GM06990 (cell line): ENCODE measurements at regions not wholly inside any gene's neighbourhood (a gene's known extent, or its start where the extent isn't known, plus 50 kb on each side); places are given as distances from the start of the nearest gene placed in this dataset.

Experiments used
- DNase-seq: peaks from one replicate; pipeline ENCODE4 v3.0.0-alpha.2; 2011; ENCODE audit not compliant: insufficient read length; ENCODE audit errors: extremely low read depth
- H3K27me3 ChIP-seq: replicated peaks from 2 replicates; pipeline ENCODE4 v1.6.0; 2011; ENCODE audit warnings: low read length; ENCODE audit not compliant: control insufficient read depth, insufficient read depth
- H3K36me3 ChIP-seq: 2 replicates; pipeline ENCODE4 v1.5.1; 2011; ENCODE audit warnings: low read length; ENCODE audit not compliant: control insufficient read depth, insufficient read depth
- H3K4me3 ChIP-seq: replicated peaks from 2 replicates; pipeline ENCODE4 v1.5.1; 2011; ENCODE audit warnings: low read depth, mild to moderate bottlenecking, control low read depth, low read length
- TF ChIP-seq, protein P1 (sequence below): IDR thresholded peaks from 2 replicates; pipeline ENCODE4 v1.5.1; 2011; ENCODE audit warnings: low read length, control low read depth, mild to moderate bottlenecking, inconsistent platforms; ENCODE audit not compliant: insufficient read depth, poor library complexity, severe bottlenecking

DNA sequence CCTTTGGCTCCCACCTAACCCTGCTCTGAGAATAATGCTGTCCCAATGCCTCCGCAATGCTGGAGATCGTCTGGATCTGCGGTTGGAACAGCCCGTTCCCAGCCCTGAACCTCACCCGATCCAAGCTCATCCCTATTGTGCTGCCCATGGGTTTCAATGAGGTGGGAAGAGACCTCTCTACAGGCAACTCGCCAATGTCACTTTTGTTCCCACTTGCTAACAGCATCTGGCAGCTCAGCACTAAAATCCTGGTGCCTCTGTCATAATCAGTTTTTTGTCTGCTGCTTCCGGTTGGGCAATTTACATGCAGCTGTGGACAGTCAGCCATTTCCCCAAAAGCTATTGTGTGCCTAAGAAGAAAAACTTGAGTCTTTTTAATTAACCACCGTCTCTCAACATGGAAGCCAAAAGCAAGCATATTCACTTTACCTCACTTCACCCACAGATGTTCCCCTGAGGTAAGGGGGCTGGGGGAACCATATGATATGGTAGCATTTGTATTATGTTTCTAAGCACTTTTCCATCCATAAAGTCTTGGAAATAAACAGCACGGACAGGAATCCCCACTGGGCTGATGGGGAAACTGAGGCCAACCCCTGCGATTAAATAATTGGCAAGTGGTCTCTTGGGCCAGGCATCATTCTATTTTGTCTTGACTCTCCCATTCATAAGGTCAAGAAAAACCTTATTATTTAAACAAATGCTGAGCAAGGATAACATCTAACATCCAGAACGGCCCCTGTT, 159.2 kb upstream of the CDH5 start:
- H3K4me3 ChIP-seq, result no peak overlapping the region
- no peaks in the 10 kb centered on the region for H3K27me3 ChIP-seq
- TF ChIP-seq, protein P1, sequence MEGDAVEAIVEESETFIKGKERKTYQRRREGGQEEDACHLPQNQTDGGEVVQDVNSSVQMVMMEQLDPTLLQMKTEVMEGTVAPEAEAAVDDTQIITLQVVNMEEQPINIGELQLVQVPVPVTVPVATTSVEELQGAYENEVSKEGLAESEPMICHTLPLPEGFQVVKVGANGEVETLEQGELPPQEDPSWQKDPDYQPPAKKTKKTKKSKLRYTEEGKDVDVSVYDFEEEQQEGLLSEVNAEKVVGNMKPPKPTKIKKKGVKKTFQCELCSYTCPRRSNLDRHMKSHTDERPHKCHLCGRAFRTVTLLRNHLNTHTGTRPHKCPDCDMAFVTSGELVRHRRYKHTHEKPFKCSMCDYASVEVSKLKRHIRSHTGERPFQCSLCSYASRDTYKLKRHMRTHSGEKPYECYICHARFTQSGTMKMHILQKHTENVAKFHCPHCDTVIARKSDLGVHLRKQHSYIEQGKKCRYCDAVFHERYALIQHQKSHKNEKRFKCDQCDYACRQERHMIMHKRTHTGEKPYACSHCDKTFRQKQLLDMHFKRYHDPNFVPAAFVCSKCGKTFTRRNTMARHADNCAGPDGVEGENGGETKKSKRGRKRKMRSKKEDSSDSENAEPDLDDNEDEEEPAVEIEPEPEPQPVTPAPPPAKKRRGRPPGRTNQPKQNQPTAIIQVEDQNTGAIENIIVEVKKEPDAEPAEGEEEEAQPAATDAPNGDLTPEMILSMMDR, result no peak
- DNase-seq, result no peak
- H3K36me3 ChIP-seq, result no peaks in the 10 kb centered on the region

DNA sequence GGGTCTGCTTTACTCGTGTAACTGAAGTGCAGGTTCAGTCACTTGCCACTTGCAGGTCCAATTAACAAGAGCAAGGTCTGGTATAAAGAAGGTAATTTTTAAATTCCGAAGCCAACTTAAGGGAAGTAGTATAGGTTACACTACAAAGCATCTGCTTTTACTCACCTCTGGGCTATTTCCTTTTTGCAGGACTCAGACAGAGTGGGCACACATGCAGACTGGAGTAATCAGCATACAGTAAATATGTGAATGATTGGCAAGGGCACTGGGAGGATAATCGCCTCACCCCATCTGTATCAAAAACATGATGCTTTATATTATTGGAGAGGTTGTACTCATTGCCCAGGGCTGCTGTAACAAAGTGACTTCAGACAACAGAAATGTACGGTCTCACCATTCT, 160.1 kb upstream of the CDH5 start:
- DNase-seq, result no peak
- TF ChIP-seq, protein P1, result no peak
- Histone ChIP-seq H3K36me3 (no peaks in the 10 kb centered on the region), H3K4me3 (no peak overlapping the region), H3K27me3 (no peaks in the 10 kb centered on the region; the same call in 1 of the 2 replicates)

DNA sequence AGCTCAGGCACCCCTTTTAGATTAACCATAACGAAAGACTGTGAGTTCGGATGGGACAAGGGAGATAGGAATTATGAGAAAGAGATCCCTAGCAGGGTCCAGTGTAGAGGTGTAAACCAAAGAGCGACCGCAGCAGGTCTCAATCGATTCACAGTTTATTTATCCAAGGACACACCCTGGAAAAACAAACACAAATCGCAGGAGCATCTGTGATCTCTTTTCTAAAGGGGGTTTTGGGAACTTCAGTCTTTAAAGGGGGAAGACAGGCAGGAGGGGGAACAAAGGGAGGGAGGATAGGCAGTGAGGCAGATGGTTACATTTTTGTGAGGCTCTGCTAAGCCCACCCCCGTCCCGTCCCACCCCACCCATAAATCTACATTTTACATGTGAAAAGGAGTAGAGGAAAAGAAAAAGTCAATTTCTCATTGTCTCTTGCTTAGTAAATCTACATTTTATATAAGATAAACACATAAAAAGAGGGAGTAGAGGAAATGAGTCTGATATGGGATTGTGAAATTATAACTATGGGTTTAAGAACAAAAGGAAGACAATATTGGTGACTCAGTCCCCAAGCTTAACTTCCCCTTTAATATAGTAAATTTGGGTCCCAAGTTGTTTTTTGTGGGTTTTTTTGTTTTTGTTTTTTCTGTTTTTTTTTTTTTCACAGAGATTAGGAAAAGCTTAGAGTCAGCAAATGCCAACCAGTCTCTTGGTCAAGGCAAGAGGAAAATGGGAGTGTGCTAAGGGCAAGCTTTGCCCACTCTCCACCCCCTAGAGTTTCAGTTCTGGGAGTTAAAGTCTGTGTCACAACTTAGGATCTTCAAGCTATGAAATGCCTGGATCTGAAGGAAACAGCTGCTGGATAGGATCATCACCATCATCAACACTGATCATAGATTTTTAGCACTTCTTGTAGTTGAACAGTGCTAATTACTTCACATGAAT, 160.9 kb upstream of the CDH5 start:
- no peaks in the 10 kb centered on the region; the same call in 1 of the 2 replicates for H3K27me3 ChIP-seq
- no peak for DNase-seq
- TF ChIP-seq, protein P1, result no peak
- H3K4me3 ChIP-seq, result no peak overlapping the region
- H3K36me3 ChIP-seq, result no peaks in the 10 kb centered on the region

DNA sequence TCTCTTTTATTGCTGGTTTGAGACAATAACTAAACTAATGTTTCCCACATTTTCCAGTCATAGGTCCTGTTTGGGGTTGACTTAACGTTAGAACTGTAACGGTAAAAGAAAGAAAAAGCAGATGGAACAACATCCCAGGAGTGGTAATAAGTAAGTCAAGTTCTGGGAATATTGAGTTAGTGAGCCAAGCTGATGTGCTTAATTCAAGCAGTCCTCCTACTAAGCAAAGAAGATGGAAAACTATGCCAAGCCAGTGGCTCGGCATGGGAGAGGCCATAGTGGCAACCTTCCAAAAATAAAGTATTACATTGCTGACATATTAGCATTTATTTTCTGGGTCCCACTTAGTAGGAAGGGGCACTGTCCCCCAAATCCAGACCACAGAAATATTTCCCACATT, 161.7 kb upstream of the CDH5 start:
- TF ChIP-seq, protein P1, result no peak
- Histone ChIP-seq H3K36me3 (no peaks in the 10 kb centered on the region), H3K4me3 (no peak overlapping the region), H3K27me3 (no peaks in the 10 kb centered on the region; the same call in 1 of the 2 replicates)
- DNase-seq, result no peak

DNA sequence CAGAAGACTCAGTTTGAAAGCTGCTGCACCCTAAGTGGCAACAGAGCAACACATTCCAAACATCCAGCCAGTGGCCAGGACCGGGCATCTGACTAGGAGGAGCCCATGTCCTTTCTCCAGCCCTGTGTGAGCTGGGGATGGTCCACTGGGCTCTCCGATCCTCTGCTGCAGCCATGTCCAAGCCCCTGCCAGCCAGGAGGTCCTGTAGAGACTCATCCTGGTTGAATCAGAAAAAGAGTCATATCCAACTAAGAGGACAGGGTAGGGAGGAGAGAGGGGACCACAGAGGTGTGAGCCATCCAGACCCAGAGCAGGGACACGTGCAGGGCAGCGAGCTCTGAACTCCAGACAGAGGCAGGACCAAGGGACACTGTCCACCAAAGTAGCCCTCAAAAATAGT, 163.0 kb upstream of the CDH5 start:
- no peak for DNase-seq
- TF ChIP-seq, protein P1, result no peak
- H3K36me3 ChIP-seq, result no peaks in the 10 kb centered on the region
- H3K4me3 ChIP-seq, result no peak overlapping the region
- no peaks in the 10 kb centered on the region; the same call in 1 of the 2 replicates for H3K27me3 ChIP-seq
